Activated naive CD4-positive, alpha-beta T cell treated with anti-CD3 and anti-CD28 coated beads, Interleukin-2, amount 50 U/mL, for 72 hours (primary cell): ENCODE measurements at regions not wholly inside any gene's neighbourhood (a gene's known extent, or its start where the extent isn't known, plus 50 kb on each side); places are given as distances from the start of the nearest gene placed in this dataset.
"Not testable (repeated sequence)": the region's sequence is repeated elsewhere in the genome, so short reads cannot be mapped to it uniquely, and the experiment has no call there.

ENCODE experiments used
- ATAC-seq, 2 donors: fragments of 150-1000 bp; cut with Tn5 transposase; 2 replicates each; pipeline ENCODE4 v1.10.0; 2021; ENCODE audit warnings: mild to moderate bottlenecking in 2 of 2, moderate library complexity in 2 of 2
- DNase-seq, 2 donors: peaks; one replicate each; pipeline ENCODE4 v3.0.0; 2021 to 2022; ENCODE audit warnings: low spot score in 2 of 2
- H3K27ac Mint-ChIP-seq, 2 donors: one replicate each; pipeline ENCODE4 v1.8.0; 2022; ENCODE audit warnings: mild to moderate bottlenecking in 2 of 2, mixed read lengths in 2 of 2
- H3K36me3 Mint-ChIP-seq, 2 donors: one replicate each; pipeline ENCODE4 v1.8.0; 2022; ENCODE audit warnings: mixed read lengths in 2 of 2
- H3K9me3 Mint-ChIP-seq, 2 donors: one replicate each; pipeline ENCODE4 v1.8.0; 2022; ENCODE audit warnings: mixed read lengths in 2 of 2

DNA sequence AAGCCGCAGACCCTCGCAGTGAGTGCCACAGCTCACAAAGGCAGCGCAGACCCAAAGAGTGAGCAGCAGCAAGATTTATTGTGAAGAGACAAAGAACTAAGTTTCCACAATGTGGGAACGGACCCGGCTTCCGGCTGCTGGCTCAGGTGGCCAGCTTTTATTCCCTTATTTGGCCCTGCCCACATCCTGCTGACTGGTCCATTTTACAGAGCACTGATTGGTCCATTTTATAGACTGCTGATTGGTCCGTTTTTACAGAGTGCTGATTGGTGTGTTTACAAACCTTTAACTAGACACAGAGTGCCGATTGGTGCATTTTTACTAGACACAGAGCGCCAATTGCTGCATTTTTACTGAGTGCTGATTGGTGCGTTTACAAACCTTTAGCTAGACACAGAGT, 86.6 kb downstream of the RGS2 start:
- DNase-seq, H3K36me3 Mint-ChIP-seq, H3K9me3 Mint-ChIP-seq, H3K27ac Mint-ChIP-seq, ATAC-seq: not testable (repeated sequence)

DNA sequence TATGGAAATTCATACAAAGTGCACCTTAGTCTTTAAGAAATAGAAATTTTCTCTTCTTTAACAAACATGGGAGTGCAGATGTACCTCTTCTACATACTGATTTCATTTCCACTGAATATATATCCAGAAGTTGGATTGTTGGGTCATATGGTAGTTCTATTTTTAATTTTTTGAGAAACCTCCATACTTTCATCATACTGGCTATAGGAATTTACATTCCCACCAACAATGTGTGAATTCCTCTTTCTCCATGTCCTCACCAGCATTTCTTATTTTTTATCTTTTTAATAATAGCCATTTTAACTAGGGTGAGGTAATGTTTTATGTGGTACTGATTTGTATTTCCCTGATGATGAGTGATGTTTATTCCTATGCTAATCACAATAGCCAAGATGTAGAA, 87.5 kb downstream of the RGS2 start:
- no peak for ATAC-seq
- Mint-ChIP-seq H3K36me3 (peaks cover 0 to 5% of the 10 kb centered on the region in 2 donors), H3K9me3 (no peaks in the 10 kb centered on the region)

DNA sequence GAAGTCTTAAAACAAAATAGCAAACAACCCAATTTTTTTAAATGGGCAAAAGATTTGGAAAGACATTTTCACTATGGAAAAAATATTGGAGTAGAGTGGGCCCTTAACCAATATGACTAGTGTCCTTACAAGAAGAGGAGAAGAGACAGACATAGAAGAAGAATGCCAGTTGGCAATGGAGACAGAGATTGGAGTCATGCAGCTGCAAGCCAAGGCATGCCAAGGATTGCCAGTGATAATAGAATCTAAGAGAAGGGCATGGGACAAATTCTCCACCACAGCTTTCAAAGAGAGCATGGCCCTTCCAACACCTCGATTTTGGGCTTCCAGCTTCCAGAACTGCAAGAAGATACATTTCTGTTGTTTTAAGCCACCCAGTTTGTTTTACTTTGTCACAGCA, 92.7 kb downstream of the RGS2 start:
- DNase-seq: no peak
- no peaks in the 10 kb centered on the region for H3K36me3 Mint-ChIP-seq
- H3K27ac Mint-ChIP-seq: no peak overlapping the region
- ATAC-seq: no peak
- no peaks in the 10 kb centered on the region for H3K9me3 Mint-ChIP-seq

More for the DNA sequence above, 87.5 kb downstream of the RGS2 start:
- H3K27ac Mint-ChIP-seq: no peak overlapping the region
- no peak for DNase-seq

- no peaks in the 10 kb centered on the region for H3K36me3 Mint-ChIP-seq
- no peak for ATAC-seq
- DNase-seq: no peak
- no peak overlapping the region for H3K27ac Mint-ChIP-seq
- no peaks in the 10 kb centered on the region for H3K9me3 Mint-ChIP-seq
Measured at GRCh38 chr1:192903142-192903541, 94.3 kb downstream of the RGS2 start.

GRCh38 chr1:192904438-192904895, 95.6 kb downstream of the RGS2 start:
- ATAC-seq: peak; percentile 46 to 92
- no peak overlapping the region for H3K27ac Mint-ChIP-seq
- no peaks in the 10 kb centered on the region for H3K9me3 Mint-ChIP-seq
- DNase-seq: no peak
- no peaks in the 10 kb centered on the region for H3K36me3 Mint-ChIP-seq

- peak overlapping the region in 1 of 2 donors; percentile 57 for H3K27ac Mint-ChIP-seq
- H3K36me3 Mint-ChIP-seq: no peaks in the 10 kb centered on the region
- no peaks in the 10 kb centered on the region for H3K9me3 Mint-ChIP-seq
- ATAC-seq (peak in 1 of 2 donors; percentile 63), DNase-seq (no peak)
Measured at GRCh38 chr1:192905049-192905448, 96.2 kb downstream of the RGS2 start.

DNA sequence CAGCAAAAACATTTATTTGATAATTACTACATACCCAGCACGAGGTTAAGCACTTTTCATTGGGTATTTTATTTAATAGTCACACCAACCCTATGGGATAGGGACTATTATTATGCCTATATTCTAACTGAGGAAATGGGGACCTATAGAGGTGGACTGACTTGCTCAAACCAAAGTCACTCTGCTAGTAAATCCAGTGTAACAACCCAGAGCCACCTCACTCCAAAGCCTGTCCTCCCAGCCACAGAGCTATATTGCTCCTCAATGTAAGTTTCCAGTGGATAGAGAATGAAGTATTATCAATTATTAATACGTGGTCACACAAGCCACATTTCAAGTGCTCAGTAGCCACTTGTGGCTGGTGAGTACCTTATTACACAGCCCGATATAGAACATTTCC, 97.5 kb downstream of the RGS2 start:
- H3K27ac Mint-ChIP-seq: no peak overlapping the region
- DNase-seq (no peak), ATAC-seq (no peak)
- no peaks in the 10 kb centered on the region for H3K9me3 Mint-ChIP-seq
- H3K36me3 Mint-ChIP-seq: no peaks in the 10 kb centered on the region

DNA sequence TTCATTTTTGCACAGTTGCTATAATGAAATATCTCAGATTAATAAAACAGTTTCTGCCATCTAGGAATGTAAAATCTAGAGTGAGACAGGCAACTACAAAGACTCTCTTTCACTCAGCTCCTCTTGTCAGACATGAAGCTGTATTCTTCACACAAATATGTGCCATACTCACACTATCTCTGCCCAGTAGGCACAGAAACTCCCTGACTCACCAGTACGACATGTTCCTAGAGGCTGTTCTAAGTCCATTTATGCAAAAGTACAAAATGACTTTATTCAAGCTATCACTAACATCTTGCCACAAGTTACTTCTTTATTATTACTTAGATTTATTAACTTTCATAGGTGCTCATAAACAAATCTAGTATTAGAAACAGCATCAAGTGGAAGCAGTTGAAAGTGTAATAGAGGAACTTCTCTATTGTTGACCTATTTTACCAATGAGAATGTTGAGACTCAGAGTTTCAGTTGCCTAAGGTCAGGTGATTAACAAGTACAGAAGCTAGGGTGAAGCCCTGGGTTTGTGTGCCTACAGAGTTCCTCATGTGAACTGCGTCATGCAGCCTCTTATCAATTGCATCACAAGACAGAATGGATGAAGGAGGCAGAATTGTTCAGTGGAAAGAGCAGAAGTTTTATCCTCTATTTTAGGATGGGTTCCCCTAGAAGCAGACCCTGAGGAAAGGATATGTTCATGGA, 98.9 kb downstream of the RGS2 start:
- ATAC-seq (no peak), DNase-seq (no peak)
- no peaks in the 10 kb centered on the region for H3K36me3 Mint-ChIP-seq
- H3K9me3 Mint-ChIP-seq: peaks cover 0 to 7% of the 10 kb centered on the region in 2 donors
- no peak overlapping the region for H3K27ac Mint-ChIP-seq

DNA sequence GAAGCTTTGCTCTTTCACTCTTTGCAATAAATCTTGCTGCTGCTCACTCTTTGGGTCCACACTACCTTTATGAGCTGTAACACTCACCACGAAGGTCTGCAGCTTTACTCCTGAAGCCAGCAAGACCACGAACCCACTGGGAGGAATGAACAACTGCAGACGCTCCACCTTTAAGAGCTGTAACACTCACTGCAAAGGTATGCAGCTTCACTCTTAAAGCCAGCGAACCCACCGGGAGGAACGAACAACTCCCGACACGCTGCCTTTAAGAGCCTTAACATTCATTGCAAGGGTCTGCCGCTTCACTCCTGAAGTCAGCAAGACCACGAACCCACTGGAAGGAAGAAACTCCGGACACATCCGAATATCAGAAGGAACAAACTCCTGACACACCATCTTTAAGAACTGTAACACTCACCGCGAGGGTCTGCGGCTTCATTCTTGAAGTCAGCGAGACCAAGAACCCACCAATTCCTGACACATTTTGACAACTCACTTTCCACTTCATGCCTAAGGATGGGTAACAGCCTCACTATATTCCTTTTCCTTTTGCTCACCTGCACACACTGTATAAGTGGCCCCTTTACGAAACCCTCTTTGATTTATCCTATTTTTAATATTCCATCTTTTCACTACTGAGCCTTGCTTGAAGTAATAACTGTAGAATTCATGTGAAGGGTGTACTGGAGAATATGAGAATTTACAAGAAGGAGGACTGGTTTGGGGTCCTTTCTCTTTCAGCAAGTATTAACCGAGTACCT, 103.2 kb downstream of the RGS2 start:
- not testable (repeated sequence) for H3K9me3 Mint-ChIP-seq, DNase-seq, H3K27ac Mint-ChIP-seq, ATAC-seq, H3K36me3 Mint-ChIP-seq

DNA sequence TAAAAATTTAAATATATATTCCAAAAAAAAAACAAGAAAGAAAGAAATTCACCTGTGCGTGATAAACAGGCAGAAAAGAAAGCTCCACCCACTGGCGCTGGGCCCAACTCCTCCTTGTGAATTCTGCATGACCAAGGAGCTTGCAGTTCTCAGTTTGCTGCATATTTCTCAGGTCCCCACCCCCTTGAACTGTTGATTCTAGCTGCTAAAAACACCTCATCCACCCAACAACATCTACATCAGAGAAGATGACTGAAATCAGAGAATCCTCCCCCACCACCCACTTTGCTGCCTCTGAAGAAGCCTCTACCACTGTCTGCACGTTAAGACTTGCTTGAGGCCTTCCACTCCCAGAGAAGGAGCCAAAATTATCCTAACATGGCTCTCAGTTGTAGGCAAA, 104.8 kb downstream of the RGS2 start:
- ATAC-seq (peak in 1 of 2 donors; percentile 58), DNase-seq (no peak)
- H3K27ac Mint-ChIP-seq: no peak overlapping the region
- no peaks in the 10 kb centered on the region for H3K36me3 Mint-ChIP-seq
- H3K9me3 Mint-ChIP-seq: peaks cover 0 to 7% of the 10 kb centered on the region in 2 donors

GRCh38 chr1:192914092-192914491, 105.3 kb downstream of the RGS2 start:
- ATAC-seq (no peak), DNase-seq (no peak)
- Mint-ChIP-seq H3K27ac (no peak overlapping the region), H3K36me3 (no peaks in the 10 kb centered on the region), H3K9me3 (peaks cover 0 to 7% of the 10 kb centered on the region in 2 donors)

DNA sequence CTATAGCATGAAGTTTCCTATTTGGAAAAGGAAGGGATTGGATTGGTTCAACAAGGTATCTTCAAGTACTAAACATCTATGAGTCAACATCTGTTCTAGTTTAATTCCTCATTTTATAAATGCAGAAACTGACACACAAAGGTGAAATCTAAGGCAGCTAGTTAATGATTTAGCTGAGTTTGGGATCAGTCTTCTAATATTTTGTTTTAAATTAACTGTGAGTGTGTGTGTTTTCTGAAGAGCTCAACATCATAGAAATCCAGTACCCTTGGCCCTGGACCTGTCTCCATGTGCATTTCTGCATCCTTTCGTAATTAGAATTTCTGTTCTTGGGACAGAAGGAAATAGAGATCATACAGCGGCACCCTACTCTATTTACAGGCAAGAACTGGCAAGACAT, 105.9 kb downstream of the RGS2 start:
- DNase-seq (no peak), ATAC-seq (no peak)
- Mint-ChIP-seq H3K36me3 (no peaks in the 10 kb centered on the region), H3K9me3 (peaks cover 0 to 7% of the 10 kb centered on the region in 2 donors), H3K27ac (no peak overlapping the region)

GRCh38 chr1:192916021-192916420, 107.2 kb downstream of the RGS2 start:
- no peak overlapping the region for H3K27ac Mint-ChIP-seq
- no peaks in the 10 kb centered on the region for H3K36me3 Mint-ChIP-seq
- no peak for DNase-seq
- H3K9me3 Mint-ChIP-seq: peaks cover 0 to 7% of the 10 kb centered on the region in 2 donors
- no peak for ATAC-seq

- no peaks in the 10 kb centered on the region for H3K36me3 Mint-ChIP-seq
- no peak overlapping the region for H3K27ac Mint-ChIP-seq
Measured at GRCh38 chr1:192918259-192918658, 109.4 kb downstream of the RGS2 start.

DNA sequence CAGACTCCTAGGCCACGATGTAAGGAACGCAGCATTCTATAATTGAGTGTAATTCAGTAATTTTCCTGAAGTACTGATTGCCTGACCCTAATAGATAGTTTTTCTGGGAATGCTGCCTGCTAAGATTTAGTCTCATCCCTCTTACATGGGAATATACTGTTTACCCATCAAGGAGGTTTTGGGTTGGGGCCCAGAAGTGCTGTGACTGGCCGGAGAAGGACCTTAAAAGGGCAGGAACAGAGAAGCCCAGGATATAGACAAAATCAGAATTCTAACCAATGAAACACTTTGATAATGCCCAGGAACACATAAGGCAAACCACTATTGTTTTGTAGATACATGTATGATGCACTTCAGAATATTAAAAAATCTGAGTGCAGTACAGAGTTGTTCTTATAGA, 111.6 kb downstream of the RGS2 start:
- no peaks in the 10 kb centered on the region for H3K36me3 Mint-ChIP-seq
- no peaks in the 10 kb centered on the region for H3K9me3 Mint-ChIP-seq
- ATAC-seq (no peak), DNase-seq (no peak)
- H3K27ac Mint-ChIP-seq: no peak overlapping the region

More at GRCh38 chr1:192918259-192918658, 109.4 kb downstream of the RGS2 start:
- DNase-seq (no peak), ATAC-seq (no peak)
- no peaks in the 10 kb centered on the region for H3K9me3 Mint-ChIP-seq

- no peak for DNase-seq
- H3K27ac Mint-ChIP-seq: no peak overlapping the region
- H3K9me3 Mint-ChIP-seq: peaks cover 0 to 3% of the 10 kb centered on the region in 2 donors
- H3K36me3 Mint-ChIP-seq: no peaks in the 10 kb centered on the region
- no peak for ATAC-seq
Measured at GRCh38 chr1:192925609-192926008, 116.8 kb downstream of the RGS2 start.

- DNase-seq (no peak), ATAC-seq (no peak)
- H3K9me3 Mint-ChIP-seq: peaks cover 0 to 3% of the 10 kb centered on the region in 2 donors
- no peak overlapping the region for H3K27ac Mint-ChIP-seq
- no peaks in the 10 kb centered on the region for H3K36me3 Mint-ChIP-seq
Measured at GRCh38 chr1:192926736-192927135, 117.9 kb downstream of the RGS2 start.

GRCh38 chr1:192927496-192927895, 118.7 kb downstream of the RGS2 start:
- DNase-seq: no peak
- H3K27ac Mint-ChIP-seq: no peak overlapping the region
- ATAC-seq: no peak
- H3K36me3 Mint-ChIP-seq: no peaks in the 10 kb centered on the region
- H3K9me3 Mint-ChIP-seq: peaks cover 0 to 3% of the 10 kb centered on the region in 2 donors
